HG03159 (cell line): ENCODE measurements at regions not wholly inside any gene's neighbourhood (a gene's known extent, or its start where the extent isn't known, plus 50 kb on each side); places are given as distances from the start of the nearest gene placed in this dataset.
"Not testable (repeated sequence)": the region's sequence is repeated elsewhere in the genome, so short reads cannot be mapped to it uniquely, and the experiment has no call there.

Experiments
- ATAC-seq: cut with Tn5 transposase; IDR thresholded peaks from one replicate; pipeline ENCODE4 v1.9.1; 2021; ENCODE audit warnings: mild to moderate bottlenecking, moderate library complexity; ENCODE audit not compliant: unreplicated experiment

DNA sequence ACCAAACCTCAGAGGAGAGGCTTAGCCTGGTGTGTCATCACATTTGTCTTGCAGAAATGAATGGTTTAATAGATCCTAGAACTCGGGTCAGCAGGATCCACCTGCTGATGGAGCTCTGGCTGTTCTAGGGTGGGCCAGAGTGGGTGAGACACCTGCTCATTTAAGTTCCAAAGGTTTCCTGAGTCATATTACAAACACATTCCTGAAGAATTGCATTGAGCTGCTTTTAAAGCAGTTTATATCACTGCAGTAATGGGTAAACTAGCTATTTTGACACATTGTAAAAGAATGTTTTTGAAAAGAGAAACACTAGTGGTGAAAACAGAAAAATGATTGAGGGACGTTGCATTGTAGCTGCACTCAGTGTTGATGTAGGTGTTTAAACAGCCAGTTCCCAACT lies 175.3 kb upstream of the TCF4 start:
- no peak for ATAC-seq

DNA sequence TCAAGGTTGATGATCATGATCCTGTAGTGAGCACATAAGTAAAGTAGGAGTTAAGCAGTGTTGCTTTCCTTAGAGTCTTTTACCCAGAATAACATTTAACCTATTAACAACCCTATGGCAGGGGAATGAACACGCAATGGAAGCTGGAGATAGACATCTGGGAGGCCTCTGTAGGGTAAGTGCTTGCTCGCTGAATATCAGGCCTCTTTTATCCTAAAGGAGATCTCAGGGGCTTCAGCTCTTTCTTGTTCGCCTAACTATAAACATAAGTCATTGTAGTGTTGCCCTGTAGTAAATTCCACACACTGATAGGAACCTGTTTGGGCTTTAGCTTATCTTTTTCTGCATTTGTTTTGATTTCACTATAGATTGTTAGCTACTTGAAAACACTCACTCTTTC lies 174.4 kb upstream of the TCF4 start:
- no peak for ATAC-seq

DNA sequence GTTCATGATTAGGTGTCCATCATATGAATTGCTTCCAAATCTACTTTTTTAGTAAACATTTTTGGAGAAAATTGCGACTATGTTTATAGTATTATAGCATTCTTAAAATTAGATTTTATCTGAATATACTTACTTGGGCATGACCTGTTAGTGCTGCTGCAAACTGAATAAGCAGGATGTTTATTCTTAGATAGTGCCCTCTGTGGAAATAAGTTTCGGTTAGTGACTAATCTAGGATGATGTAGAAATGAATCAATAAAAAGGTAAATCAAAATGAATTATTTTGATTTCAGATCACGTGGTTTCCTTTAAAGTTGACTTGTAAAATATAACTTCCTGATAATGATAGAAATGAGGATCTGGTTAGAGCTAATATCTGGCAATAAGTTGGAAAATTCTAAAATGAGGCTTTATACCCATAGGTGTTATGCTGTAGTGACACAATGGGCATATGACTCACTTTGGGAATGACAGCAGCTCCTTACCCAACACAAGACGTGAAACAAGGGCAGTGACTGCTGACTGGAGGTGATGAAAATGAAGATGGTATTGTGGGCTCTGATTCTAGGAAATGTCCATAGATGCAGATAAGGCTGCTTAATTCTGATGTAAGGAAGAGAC lies 165.8 kb upstream of the TCF4 start:
- no peak for ATAC-seq

DNA sequence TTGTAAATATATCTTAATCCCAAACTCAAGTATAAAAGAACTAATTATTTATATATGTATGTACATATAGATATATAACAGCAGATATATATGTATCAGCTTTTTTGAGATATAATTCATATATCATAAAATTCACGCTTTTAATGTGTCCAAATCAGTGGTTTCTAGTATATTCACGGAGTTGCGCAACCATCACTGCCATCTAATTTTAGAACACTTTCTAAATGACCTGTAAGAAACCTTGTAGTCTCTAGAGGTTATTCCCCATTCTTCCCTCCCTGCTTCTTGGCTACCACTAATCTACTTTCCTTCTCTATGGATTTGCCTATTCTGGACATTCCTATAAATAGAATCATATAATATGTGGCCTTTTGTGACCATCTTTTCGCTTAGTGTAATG lies 163.5 kb upstream of the TCF4 start:
- ATAC-seq, result no peak

DNA sequence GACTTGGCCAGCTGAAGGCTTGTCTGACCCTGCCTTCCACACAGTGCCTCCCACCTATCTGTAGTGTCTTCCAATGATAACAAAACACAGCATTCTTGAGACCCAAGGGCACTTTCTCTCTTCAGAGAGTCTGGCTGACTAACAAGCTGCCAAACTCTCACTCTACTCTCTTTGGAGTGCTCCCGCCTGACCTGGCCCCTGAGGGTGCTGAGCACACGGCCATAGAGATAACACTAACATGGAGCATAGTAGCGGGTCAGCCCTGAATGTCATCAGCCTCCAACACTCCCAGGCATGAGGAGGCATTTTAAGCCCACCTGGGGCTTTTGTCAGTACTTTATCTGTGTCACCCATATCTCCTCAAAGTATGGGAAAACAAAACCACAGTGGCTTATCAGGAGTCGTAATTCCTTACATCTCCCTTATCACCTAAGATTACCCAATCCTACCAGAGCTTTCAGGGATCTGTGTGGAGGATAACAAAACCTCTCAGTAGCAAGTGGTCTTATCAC lies 160.3 kb upstream of the TCF4 start:
- ATAC-seq, result no peak

DNA sequence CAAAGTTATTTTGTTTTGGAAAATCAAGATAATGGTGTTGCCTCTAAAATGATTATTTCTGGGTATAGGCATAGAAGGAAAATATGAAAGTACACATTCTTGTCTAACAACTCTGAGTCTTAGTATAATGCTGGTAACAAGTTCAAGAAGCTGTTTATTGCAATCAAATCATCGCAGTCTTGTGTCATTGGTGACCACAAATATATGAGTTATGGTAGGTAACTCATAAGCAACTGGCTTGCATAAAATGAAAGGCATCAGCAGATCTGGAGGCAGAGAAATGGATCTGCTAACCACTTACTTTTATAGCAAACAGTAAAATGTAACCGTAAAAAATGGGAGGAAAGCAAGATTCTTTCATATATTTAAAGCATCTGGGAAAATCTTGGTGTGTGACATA lies 156.2 kb upstream of the TCF4 start:
- ATAC-seq, result no peak

DNA sequence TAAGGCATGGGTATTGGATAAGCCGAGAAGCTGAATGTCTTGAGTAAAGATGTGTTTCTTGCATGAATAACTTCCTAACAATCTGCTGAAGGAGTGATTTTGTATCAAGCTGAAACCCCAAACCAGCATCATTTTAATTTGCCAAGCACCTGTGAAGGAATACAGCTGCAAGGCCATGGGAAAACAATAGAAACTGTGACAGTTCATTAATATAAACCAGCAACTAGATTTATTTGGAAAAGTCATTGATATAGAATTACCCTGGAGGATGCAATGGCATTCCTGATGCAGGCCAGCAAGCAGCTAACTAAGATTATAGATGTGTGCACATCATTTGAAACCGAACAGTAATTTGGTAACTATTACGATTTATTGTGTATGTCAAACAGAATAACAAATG lies 155.7 kb upstream of the TCF4 start:
- no peak for ATAC-seq

DNA sequence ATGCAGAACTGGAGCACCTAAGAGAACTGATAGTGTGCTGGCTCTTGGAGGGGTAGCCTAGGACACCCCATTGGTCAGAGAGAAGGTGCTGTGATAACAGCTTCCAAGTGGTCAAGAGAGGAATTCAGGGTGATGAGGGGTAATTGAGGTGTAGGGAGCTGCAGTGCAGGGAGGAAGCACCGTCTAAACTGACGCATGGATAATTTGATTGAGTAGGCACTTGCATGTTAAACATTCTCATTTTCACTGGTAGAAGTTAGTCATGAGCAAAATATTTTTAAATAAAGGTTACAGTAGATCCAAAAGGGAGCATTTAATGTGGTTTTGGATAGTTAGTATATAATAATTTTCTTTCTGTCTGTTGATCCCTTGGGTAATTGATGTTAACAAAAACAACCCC lies 155.1 kb upstream of the TCF4 start:
- no peak for ATAC-seq

DNA sequence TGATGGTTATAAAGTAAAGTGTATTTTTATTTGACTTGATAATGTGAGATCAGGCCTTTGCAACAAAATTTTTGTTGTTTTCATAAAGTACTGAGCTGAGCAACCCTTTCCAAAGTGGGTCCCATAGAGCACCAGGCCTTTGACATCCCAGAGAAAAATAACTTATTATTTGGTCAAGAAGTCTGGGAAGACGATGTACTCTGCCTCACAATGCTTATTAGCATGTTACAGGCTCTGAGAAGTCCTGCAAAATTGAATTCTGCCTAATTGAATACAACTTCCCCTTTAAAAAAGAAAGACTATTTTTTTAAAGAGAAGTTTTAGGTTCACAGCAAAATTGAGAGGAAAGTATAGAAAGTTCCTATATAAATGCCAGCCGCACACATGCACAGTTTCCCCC lies 151.5 kb upstream of the TCF4 start:
- ATAC-seq, result no peak

DNA sequence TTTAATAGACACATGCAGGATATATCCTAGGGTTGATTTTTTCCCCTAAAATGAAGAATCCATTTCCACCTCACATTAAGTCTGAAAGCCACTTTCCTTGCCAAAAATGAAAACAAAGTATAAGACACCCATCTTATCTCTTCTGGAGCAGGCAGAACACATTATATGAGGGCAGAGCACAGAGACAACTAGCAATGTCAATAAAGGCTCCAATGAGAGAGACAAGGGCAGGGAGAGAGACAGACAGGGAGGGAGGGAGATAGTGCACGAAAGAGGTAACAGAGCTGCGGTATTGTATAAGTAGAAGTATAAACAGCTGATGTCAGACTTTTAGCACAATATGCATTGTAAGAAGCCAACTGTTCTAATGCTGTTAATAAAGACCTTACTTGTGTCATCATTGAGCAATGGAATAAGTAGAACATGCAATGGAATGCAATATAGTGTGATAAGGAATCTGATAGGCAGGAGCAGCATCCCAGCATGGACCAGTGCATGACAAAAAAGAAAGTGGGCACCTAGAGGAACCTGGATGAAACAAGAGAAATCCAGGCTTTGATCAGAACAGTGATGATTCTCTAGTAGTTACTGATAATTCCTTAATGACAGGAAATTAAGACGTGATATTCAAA lies 150.6 kb upstream of the TCF4 start:
- ATAC-seq, result no peak

DNA sequence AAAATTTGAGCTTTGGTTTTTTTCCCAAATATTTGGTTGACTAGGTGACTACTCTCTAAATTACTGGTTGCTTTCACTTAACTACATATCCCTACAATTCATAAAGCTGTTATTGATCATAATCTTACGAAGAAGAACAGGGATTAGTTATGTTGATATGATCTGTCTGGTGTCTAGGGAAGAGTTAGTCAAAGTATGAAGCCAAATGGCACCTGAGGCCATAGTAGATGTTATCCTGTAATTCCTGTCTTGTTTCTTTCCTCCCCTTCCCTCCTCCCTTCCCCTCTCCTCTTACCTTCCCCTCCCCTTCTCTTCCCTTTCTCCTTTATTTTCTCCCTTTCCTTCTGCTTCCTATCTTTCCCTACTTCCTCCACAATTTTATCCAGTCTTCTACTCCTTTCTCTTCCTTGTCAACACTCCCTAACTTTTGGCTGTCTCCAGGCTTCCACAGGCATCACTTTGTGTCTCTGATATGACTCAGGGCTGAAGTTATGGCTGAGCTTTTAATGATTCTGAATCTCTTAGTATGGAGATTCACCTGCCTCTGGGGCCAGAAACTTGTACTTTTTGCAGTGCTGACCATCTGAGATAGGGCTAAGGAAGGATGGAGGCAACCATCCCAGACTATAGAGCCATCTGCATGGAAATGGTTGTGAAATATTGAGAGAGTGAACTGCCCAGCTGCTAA lies 149.9 kb upstream of the TCF4 start:
- no peak for ATAC-seq

DNA sequence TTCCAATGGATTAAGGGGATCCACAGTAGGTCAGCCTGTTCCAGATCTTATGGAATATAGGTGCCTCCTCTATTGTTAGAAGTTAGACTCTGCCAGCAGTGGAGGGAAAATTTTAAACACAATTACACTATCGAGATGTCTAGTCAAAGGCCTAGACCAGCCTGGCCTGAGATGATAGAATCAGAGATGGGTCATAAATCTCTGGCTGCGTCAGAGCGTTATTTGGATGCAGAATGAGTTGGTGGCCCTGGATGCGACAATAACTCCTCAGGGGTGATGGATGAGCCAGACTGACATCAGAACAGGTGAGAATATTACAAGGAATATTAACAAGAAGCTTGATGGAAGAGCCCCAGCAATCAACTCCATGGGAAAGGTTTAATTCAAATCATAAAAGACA lies 149.3 kb upstream of the TCF4 start:
- no peak for ATAC-seq

DNA sequence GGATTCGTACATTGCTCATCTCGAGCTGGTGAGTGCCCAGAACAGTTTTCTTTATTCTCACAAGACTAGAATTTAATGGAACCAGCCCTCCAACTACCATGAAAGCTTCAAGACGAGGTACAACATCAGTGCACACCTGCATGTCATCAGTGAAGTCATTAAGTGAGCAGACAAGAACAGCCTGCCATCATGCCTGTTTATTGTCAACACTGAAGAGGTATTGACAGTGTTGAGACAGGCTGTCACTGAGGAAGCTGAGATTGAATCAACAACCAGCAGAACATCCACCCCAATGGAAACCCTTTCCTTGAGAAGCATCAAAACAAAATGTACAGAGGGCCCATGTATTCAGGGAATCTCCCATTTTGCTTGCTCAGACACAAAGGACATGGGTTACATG lies 148.0 kb upstream of the TCF4 start:
- ATAC-seq, result no peak

DNA sequence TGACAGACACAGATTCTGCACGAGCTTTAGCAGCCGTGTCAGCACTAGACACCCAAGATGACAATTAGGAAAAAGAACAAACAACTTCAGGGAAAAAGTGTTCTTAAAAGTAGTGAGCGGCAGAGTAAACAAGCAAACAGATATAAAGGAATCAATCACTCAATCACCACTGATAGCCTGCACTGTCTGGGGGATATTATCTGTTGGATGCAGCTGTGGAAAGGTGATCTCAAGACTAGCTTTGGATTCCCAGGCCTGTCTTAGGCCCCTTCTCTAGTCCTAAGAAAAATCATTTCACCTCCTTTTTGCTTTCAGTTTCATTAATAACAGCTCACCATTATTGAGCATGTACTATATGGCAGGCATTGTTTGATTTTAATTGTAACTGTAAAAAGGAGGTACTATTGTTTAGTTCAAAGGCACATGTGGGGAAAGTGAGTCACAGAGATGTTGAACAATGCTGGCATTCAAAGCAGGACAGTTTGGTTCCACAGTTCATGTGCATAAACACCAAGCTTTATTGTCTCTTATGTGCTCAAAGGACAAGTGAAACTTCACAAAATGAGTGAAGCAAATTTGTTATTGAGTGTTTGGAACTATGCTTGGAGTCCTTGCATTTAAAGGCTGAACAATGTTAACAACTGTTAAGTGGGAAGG lies 147.3 kb upstream of the TCF4 start:
- ATAC-seq, result no peak

DNA sequence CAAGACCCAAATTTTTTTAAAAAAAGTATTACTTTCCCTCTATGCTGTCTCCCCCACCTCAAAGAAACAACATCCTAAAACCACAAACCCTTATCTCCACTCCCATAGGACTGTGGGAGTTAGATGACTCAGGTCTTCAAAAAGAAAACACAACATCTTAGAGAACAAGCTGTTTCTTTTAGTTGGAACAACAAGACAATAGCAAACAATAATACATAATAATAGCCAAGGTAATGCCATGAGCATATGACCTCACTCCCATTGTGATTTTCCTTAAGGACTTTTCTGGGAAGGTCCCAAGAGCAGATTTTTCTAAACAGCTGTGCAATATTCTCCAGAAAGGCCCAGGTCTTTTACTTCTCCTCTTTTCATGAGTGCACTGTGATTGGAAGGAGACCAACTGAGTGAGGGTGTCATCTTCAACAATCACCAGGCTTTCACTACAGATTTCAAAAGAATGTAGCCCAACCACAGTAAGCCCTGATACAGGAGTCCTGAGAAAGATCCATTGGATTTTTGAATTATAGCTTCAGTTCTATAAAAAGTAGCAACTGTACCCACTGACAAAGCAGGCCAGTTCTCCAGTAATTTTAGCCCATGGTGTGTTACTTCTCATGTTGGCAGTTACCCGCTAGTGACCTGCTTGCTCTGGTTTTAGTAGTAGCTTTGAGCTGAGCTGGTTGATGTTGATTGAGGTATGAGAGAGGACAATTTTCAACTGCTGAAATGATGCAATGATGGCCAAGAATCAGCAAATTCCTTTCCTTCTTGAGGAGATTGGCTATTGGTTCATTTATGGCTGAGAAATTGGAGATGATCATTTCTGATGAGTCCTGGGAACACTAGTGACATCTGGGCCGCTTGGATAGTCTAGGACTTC lies 144.5 kb upstream of the TCF4 start:
- no peak for ATAC-seq

DNA sequence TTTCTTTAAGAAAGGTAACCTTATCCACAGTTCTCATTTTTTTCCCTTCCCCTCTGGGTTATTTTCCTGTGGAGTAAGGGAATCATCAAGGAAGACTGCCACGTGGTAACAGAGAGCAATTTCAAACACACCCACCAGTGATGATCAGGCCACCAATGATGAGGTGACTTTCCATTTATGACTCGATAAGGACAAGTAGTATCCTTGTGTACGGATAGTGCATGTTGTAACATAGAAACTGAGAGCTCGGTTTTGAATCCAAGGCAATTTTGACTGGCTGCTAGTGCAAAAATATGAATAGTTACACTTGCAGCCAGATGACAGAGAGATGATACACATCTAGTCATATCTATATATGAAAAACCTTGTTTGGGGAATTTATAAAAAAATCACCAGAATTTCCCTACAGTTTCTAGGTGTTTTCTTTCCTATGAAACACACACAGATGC lies 143.6 kb upstream of the TCF4 start:
- ATAC-seq, result no peak

DNA sequence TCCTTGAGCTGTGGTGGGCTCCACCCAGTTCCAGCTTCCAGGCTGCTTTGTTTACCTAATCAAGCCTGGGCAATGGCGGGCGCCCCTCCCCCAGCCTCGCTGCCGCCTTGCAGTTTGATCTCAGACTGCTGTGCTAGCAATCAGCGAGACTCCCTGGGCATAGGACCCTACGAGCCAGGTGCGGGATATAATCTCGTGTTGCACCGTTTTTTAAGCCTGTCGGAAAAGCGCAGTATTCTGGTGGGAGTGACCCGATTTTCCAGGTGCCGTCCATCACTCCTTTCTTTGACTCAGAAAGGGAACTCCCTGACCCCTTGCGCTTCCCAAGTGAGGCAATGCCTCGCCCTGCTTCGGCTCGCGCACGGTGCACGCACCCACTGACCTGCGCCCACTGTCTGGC lies 133.0 kb upstream of the TCF4 start:
- not testable (repeated sequence) for ATAC-seq

DNA sequence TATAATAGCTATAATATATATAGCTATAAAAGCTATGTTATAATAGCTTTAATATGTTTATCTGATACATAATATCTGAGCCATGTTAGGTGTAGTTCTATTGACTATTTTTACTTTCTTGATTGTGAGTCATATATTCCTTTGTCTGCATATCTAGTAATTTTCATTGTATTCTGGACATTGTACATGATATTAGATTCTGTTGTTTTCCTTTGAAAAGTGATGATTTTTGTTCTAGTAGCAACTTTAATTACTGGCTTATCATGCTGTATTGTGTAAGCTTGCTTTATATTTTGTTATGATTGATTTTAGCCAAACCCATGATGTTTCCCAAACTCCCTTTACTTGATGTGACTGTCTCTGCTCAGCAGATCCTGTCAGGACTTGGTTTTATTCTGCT lies 125.7 kb upstream of the TCF4 start:
- no peak for ATAC-seq

DNA sequence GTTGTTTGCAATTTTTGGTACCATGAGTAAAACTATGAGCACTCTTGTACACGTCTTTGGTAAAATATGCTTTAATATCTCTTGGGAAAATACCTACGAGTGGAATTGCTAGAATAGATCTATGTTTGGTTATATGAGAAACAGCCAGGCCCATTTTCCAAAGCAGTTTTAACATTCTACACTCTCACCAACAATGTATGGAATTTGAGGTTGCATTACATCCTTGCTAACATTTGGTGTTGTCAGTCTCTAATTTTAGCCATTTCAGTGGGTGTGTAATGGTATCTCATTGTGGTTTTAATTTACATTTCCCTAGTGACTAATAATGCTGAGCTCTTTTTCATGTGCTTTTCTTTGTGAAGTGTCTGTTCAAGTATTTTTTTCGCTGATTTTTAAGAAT lies 118.9 kb upstream of the TCF4 start:
- no peak for ATAC-seq

DNA sequence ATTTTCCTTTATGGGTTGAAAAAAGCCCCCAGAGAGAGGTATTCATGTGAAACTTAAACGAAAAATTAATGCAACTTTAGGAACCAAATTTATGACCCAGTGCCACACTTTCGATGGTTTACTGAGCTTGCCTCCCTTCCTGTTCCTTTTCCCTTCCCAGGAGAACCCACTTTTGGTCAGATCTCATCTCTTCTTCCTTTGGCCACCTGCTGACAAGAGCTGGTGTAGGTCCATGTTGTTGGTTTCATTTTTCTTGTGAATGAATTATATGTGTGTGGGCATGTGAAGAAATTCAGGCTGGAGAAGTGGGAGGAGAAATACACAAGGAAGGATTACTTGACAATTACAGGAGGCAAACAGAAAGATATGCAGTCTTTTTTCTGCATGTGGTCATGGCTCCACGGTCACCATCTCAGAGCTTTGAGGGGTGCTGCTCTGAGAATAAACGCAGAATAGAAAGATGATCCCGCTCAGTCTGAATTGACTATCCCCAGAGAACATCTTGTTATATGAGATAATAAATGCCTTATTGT lies 111.3 kb upstream of the TCF4 start:
- no peak for ATAC-seq

DNA sequence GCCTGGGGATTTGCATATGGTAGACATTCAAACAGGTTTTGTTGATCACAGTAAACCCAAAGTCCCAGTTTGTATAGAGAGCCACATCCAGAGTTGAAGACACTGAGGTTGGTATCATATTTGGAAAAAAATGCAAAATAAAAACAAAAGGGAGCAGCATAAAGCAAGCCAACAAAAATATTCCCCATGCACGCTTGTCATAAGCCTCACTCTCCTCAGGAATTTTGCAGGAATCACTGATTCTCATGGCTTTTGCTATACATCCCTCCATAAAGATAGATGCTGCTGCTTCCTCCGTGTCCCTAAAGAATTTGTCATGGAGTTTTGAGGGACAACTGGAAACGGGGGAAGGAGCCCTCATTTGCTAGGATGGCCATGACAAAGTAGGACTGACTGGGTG lies 108.8 kb upstream of the TCF4 start:
- no peak for ATAC-seq
